Retinal pigment epithelial cell (primary cell): ENCODE measurements at regions not wholly inside any gene's neighbourhood (a gene's known extent, or its start where the extent isn't known, plus 50 kb on each side); places are given as distances from the start of the nearest gene placed in this dataset.

Experiments
- DNase-seq: peaks from one replicate; pipeline ENCODE4 v3.0.0-alpha.2; 2010; ENCODE audit warnings: low read depth
- H3K4me3 ChIP-seq: 2 replicates; pipeline ENCODE4 v1.5.1; 2011; ENCODE audit warnings: mild to moderate bottlenecking, low read length, control low read depth, moderate library complexity
- TF ChIP-seq, protein P1 (sequence below): conservative IDR thresholded peaks from 2 replicates; pipeline ENCODE4 v1.5.1; 2011; ENCODE audit warnings: low read depth, low read length, control low read depth, inconsistent platforms

DNA sequence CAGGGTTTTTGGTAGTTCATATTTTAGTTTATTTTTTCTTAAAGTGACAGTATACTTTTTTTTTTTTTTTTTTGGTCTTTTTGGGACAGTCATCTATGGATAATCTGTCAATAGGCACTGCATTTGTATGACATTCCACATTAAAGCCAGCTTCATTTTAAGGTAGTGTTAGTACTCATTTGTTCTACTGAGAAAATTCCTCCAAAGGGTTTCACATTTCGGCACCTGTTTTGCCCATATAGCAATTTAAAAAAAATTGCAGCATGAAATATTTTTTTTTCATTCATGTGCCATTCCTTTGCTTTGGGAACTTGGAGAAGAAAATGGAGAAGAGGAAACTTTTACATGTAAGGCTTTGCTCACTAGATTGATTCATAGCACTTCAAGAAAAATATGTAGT, 276.3 kb upstream of the TCF4 start:
- TF ChIP-seq, protein P1, sequence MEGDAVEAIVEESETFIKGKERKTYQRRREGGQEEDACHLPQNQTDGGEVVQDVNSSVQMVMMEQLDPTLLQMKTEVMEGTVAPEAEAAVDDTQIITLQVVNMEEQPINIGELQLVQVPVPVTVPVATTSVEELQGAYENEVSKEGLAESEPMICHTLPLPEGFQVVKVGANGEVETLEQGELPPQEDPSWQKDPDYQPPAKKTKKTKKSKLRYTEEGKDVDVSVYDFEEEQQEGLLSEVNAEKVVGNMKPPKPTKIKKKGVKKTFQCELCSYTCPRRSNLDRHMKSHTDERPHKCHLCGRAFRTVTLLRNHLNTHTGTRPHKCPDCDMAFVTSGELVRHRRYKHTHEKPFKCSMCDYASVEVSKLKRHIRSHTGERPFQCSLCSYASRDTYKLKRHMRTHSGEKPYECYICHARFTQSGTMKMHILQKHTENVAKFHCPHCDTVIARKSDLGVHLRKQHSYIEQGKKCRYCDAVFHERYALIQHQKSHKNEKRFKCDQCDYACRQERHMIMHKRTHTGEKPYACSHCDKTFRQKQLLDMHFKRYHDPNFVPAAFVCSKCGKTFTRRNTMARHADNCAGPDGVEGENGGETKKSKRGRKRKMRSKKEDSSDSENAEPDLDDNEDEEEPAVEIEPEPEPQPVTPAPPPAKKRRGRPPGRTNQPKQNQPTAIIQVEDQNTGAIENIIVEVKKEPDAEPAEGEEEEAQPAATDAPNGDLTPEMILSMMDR = no peak
- no peak for DNase-seq
- H3K4me3 ChIP-seq = no peak overlapping the region

- peak; percentile 24 for DNase-seq
- TF ChIP-seq, protein P1 = no peak
- H3K4me3 ChIP-seq = no peak overlapping the region
Measured at GRCh38 chr18:55863876-55864275, 275.9 kb upstream of the TCF4 start.

- no peak for DNase-seq
- TF ChIP-seq, protein P1 = no peak
- no peak overlapping the region for H3K4me3 ChIP-seq
Measured at GRCh38 chr18:55863391-55863706, 275.4 kb upstream of the TCF4 start.

DNA sequence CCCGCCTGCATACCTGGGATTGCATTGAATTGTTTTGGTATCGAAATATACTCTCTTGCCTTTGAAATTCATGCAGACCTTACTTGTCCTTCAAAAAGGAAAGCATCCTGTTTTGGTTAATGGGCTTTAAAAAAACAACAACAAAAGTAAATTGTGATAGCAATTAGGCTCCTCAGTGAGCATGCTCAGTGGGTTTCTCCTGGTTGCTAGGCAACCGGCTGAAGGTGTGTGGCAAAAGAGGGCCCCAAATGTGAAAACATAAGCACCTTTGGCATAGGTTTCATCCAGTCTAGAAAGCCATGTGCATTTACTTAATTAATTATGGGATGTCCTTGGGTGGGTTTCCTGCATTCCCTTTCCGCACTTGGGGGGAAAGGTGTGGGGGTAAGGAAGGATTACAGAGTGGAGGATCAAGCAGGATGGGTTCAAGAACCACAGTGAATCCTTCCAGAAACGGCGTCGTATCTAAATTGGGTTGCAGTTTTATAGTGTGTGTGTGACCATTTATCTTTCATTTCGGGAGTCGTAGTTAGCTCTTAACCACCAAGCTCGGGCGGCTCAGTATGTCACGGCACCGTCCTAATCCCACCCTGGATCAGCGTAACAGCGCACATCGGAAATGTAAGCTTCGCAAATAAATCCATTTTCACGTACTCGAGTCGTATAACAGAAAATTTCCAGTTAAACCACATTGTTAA, 274.9 kb upstream of the TCF4 start:
- H3K4me3 ChIP-seq = no peak overlapping the region
- TF ChIP-seq, protein P1 = no peak
- DNase-seq = no peak

- TF ChIP-seq, protein P1 = peak; percentile 78
- peak; percentile 18 for DNase-seq
- no peak overlapping the region for H3K4me3 ChIP-seq
Measured at GRCh38 chr18:55861266-55861665, 273.3 kb upstream of the TCF4 start.

- DNase-seq = no peak
- TF ChIP-seq, protein P1 = no peak
- H3K4me3 ChIP-seq = peak overlapping the region; percentile 9
Measured at GRCh38 chr18:55858661-55859515, 270.9 kb upstream of the TCF4 start.

- no peak for DNase-seq
- TF ChIP-seq, protein P1 = no peak
- H3K4me3 ChIP-seq = no peak overlapping the region
Measured at GRCh38 chr18:55857956-55858355, 270.0 kb upstream of the TCF4 start.
